ENCODE measurements at regions not wholly inside any gene's neighbourhood (a gene's known extent, or its start where the extent isn't known, plus 50 kb on each side); places are given as distances from the start of the nearest gene placed in this dataset.

- TF ChIP-seq CTCF (IDR thresholded peaks at IDR 0.05): no peak
- no peak for TF ChIP-seq POLR2A (IDR thresholded peaks at IDR 0.05)
Observed at GRCh38 chr2:186427970-186428369, 58.1 kb upstream of the ZC3H15 start.
